WTC11 (cell line): ENCODE measurements at regions not wholly inside any gene's neighbourhood (a gene's known extent, or its start where the extent isn't known, plus 50 kb on each side); places are given as distances from the start of the nearest gene placed in this dataset.

Experiments used
- ATAC-seq: fragments of 200-7000 bp; cut with Tn5 transposase; 2 replicates; pipeline ENCODE4 v1.10.0; 2021; ENCODE audit warnings: mild to moderate bottlenecking, moderate library complexity
- CTCF ChIA-PET: fragments of 300-600 bp; sonication (Branson Sonifier 250); formaldehyde crosslinking; loops from one replicate; lab custom pipeline; 2021; ENCODE audit warnings: antibody characterized with exemption; lab: Charles Lee
- POLR2A ChIA-PET: fragments of 350-600 bp; sonication (Branson Sonifier 250); formaldehyde crosslinking; loops from one replicate; lab custom pipeline; 2021; ENCODE audit warnings: antibody characterized with exemption; lab: Charles Lee
- DNase-seq: peaks from one replicate; pipeline ENCODE4 v3.0.0; 2021; ENCODE audit warnings: low spot score
- H3K27ac Mint-ChIP-seq: 2 replicates; pipeline ENCODE4 v1.8.0; 2021; ENCODE audit warnings: mixed read lengths
- H3K27me3 Mint-ChIP-seq: 2 replicates; pipeline ENCODE4 v1.8.0; 2021; ENCODE audit warnings: low read depth, mild to moderate bottlenecking, moderate library complexity, mixed read lengths
- H3K36me3 Mint-ChIP-seq: 2 replicates; pipeline ENCODE4 v1.8.0; 2021; ENCODE audit warnings: mixed read lengths
- H3K4me1 Mint-ChIP-seq: 2 replicates; pipeline ENCODE4 v1.8.0; 2022; ENCODE audit warnings: mixed read lengths
- H3K4me3 Mint-ChIP-seq: 2 replicates; pipeline ENCODE4 v1.8.0; 2021; ENCODE audit warnings: mild to moderate bottlenecking, moderate library complexity, mixed read lengths
- H3K9me3 Mint-ChIP-seq: 2 replicates; pipeline ENCODE4 v1.8.0; 2021; ENCODE audit warnings: mixed read lengths
- ATF3 ChIP-seq: sonication (generic); formaldehyde crosslinking; conservative IDR thresholded peaks from 2 replicates; pipeline ENCODE4 v1.8.1; 2022; ENCODE audit warnings: mild to moderate bottlenecking, missing genetic modification reagents
- E2F1 ChIP-seq: sonication (generic); formaldehyde crosslinking; IDR thresholded peaks from 2 replicates; pipeline ENCODE4 v1.8.0; 2022; ENCODE audit warnings: mild to moderate bottlenecking, missing genetic modification reagents
- ESRRA ChIP-seq: sonication (generic); formaldehyde crosslinking; IDR thresholded peaks from 2 replicates; pipeline ENCODE4 v1.8.1; 2022; ENCODE audit warnings: mild to moderate bottlenecking, missing genetic modification reagents, borderline replicate concordance
- FOXP1 ChIP-seq: sonication (generic); formaldehyde crosslinking; IDR thresholded peaks from 2 replicates; pipeline ENCODE4 v1.8.0; 2022; ENCODE audit warnings: missing genetic modification reagents, mild to moderate bottlenecking, moderate library complexity, borderline replicate concordance
- GABPB1 ChIP-seq: sonication (generic); formaldehyde crosslinking; IDR thresholded peaks from 2 replicates; pipeline ENCODE4 v1.8.1; 2023; ENCODE audit warnings: mild to moderate bottlenecking, missing genetic modification reagents
- GTF2I ChIP-seq: fragments of 250-450 bp; sonication (Bioruptor Pico); conservative IDR thresholded peaks from 2 replicates; pipeline ENCODE4 v1.4.0; 2021; ENCODE audit warnings: mild to moderate bottlenecking
- HMGA2 ChIP-seq: fragments of 250-450 bp; sonication (Bioruptor Pico); IDR thresholded peaks from 2 replicates; pipeline ENCODE4 v1.4.0; 2021; ENCODE audit warnings: mild to moderate bottlenecking, moderate library complexity
- JUN ChIP-seq: sonication (generic); formaldehyde crosslinking; IDR thresholded peaks from 2 replicates; pipeline ENCODE4 v1.8.0; 2023; ENCODE audit warnings: mild to moderate bottlenecking, missing genetic modification reagents
- KAT7 ChIP-seq: sonication (generic); formaldehyde crosslinking; IDR thresholded peaks from 2 replicates; pipeline ENCODE4 v1.8.1; 2023; ENCODE audit warnings: missing genetic modification reagents, mild to moderate bottlenecking, borderline replicate concordance
- MXD4 ChIP-seq: fragments of 250-450 bp; sonication (Bioruptor Pico); IDR thresholded peaks from 2 replicates; pipeline ENCODE4 v1.8.0; 2021; ENCODE audit warnings: mild to moderate bottlenecking, moderate library complexity, borderline replicate concordance
- NFYB ChIP-seq: sonication (generic); formaldehyde crosslinking; conservative IDR thresholded peaks from 2 replicates; pipeline ENCODE4 v1.8.0; 2022; ENCODE audit warnings: low read depth, missing genetic modification reagents
- USF1 ChIP-seq: sonication (generic); formaldehyde crosslinking; IDR thresholded peaks from 2 replicates; pipeline ENCODE4 v1.8.0; 2022; ENCODE audit warnings: mild to moderate bottlenecking, missing genetic modification reagents
- ZBTB43 ChIP-seq: sonication (generic); formaldehyde crosslinking; IDR thresholded peaks from 2 replicates; pipeline ENCODE4 v1.8.1; 2023; ENCODE audit warnings: mild to moderate bottlenecking, missing genetic modification reagents
- ZMAT4 ChIP-seq: fragments of 250-450 bp; sonication (Bioruptor Pico); IDR thresholded peaks from 2 replicates; pipeline ENCODE4 v1.9.0; 2021; ENCODE audit warnings: mild to moderate bottlenecking
- ZNF121 ChIP-seq: sonication (generic); formaldehyde crosslinking; IDR thresholded peaks from 2 replicates; pipeline ENCODE4 v1.8.0; 2023; ENCODE audit warnings: missing genetic modification reagents
- ZNF219 ChIP-seq: sonication (generic); formaldehyde crosslinking; IDR thresholded peaks from 2 replicates; pipeline ENCODE4 v1.8.0; 2023; ENCODE audit warnings: missing genetic modification reagents, mild to moderate bottlenecking, borderline replicate concordance
- ZNF423 ChIP-seq: fragments of 250-450 bp; sonication (Bioruptor Pico); IDR thresholded peaks from 2 replicates; pipeline ENCODE4 v2.1.2; 2022; ENCODE audit warnings: mild to moderate bottlenecking, moderate library complexity
- TF ChIP-seq, protein P1 (sequence below): sonication (generic); formaldehyde crosslinking; IDR thresholded peaks from 2 replicates; pipeline ENCODE4 v1.8.1; 2022; ENCODE audit warnings: low read depth, missing genetic modification reagents, borderline replicate concordance
- TF ChIP-seq, protein P2 (sequence below): sonication (generic); formaldehyde crosslinking; IDR thresholded peaks from 2 replicates; pipeline ENCODE4 v1.8.1; 2022; ENCODE audit warnings: missing genetic modification reagents, borderline replicate concordance
- TF ChIP-seq, protein P3 (sequence below): fragments of 200-600 bp; IDR thresholded peaks from 2 replicates; pipeline ENCODE4 v1.8.0; 2022; ENCODE audit warnings: antibody characterized with exemption
- TF ChIP-seq, protein P4 (sequence below): fragments of 250-450 bp; sonication (Bioruptor Pico); IDR thresholded peaks from 2 replicates; pipeline ENCODE4 v1.9.0; 2021; ENCODE audit warnings: mild to moderate bottlenecking
- TF ChIP-seq, protein P5 (sequence below): sonication (generic); formaldehyde crosslinking; IDR thresholded peaks from 2 replicates; pipeline ENCODE4 v1.8.1; 2022; ENCODE audit warnings: mild to moderate bottlenecking, missing genetic modification reagents, moderate library complexity, borderline replicate concordance

GRCh38 chr9:126217797-126218196 lies 108.8 kb upstream of the MVB12B start (continued):
- TF ChIP-seq USF1 (CRISPR knock-in tag) (no peak), ZNF423 (CRISPR knock-in tag) (no peak), ZMAT4 (CRISPR knock-in tag) (no peak)
- TF ChIP-seq, protein P1, sequence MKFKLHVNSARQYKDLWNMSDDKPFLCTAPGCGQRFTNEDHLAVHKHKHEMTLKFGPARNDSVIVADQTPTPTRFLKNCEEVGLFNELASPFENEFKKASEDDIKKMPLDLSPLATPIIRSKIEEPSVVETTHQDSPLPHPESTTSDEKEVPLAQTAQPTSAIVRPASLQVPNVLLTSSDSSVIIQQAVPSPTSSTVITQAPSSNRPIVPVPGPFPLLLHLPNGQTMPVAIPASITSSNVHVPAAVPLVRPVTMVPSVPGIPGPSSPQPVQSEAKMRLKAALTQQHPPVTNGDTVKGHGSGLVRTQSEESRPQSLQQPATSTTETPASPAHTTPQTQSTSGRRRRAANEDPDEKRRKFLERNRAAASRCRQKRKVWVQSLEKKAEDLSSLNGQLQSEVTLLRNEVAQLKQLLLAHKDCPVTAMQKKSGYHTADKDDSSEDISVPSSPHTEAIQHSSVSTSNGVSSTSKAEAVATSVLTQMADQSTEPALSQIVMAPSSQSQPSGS, result no peak
- TF ChIP-seq, all 79 proteins: peak for 0

DNA sequence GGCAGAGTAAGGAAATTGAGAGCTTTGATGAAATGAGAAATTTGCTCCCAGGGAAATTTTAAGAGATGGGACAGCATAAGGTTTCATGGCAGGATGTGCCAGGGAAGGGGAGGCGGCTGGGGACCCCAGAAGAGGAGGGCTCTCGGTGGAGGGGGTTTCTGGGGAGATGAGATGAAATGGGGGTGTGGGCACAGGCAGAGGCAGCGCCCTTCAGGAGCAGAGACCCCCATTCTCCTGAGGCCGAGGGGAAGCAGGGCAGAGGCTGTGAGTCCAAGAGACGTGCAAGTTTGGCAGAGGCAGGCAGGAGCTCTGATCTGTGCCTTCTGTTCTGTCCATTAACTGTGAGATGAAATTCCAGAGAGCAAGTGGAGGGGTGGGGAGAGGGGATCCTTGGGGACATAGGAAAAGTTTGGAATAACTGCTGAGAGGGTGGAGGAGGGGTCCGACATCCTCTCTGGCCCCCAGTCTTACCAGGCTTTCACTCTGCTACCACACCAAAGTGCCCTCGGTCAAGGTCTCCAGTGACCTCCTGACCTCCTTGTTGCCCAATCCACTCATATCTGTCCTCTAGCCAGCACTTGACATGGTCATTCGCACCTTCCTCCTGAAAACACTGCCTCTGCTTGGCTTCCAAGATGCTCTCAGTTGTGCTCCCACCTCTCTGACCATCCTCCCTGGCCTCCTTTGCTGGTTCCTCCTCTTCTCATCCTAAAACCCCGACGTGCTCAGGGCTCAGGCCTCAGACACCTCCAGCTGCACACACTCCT lies 108.1 kb upstream of the MVB12B start:
- no peak for DNase-seq
- H3K9me3 Mint-ChIP-seq, result peaks cover 32% of the 10 kb centered on the region
- peaks cover 14% of the 10 kb centered on the region for H3K36me3 Mint-ChIP-seq
- H3K27ac Mint-ChIP-seq, result no peak overlapping the region
- H3K27me3 Mint-ChIP-seq, result peaks cover 22% of the 10 kb centered on the region
- TF ChIP-seq E2F1 (CRISPR knock-in tag) (no peak), MXD4 (no peak), ATF3 (CRISPR knock-in tag) (no peak), ESRRA (CRISPR knock-in tag) (no peak), KAT7 (CRISPR knock-in tag) (no peak), NFYB (CRISPR knock-in tag) (no peak), ZNF219 (CRISPR knock-in tag) (no peak), ZNF423 (CRISPR knock-in tag) (no peak), ZBTB43 (no peak), GABPB1 (no peak), ZNF121 (no peak), JUN (CRISPR knock-in tag) (no peak), HMGA2 (CRISPR knock-in tag) (no peak), GTF2I (CRISPR knock-in tag) (no peak), FOXP1 (CRISPR knock-in tag) (no peak)
- TF ChIP-seq, protein P2, sequence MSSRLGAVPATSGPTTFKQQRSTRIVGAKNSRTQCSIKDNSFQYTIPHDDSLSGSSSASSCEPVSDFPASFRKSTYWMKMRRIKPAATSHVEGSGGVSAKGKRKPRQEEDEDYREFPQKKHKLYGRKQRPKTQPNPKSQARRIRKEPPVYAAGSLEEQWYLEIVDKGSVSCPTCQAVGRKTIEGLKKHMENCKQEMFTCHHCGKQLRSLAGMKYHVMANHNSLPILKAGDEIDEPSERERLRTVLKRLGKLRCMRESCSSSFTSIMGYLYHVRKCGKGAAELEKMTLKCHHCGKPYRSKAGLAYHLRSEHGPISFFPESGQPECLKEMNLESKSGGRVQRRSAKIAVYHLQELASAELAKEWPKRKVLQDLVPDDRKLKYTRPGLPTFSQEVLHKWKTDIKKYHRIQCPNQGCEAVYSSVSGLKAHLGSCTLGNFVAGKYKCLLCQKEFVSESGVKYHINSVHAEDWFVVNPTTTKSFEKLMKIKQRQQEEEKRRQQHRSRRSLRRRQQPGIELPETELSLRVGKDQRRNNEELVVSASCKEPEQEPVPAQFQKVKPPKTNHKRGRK (CRISPR knock-in tag), result no peak
- TF ChIP-seq, protein P3, sequence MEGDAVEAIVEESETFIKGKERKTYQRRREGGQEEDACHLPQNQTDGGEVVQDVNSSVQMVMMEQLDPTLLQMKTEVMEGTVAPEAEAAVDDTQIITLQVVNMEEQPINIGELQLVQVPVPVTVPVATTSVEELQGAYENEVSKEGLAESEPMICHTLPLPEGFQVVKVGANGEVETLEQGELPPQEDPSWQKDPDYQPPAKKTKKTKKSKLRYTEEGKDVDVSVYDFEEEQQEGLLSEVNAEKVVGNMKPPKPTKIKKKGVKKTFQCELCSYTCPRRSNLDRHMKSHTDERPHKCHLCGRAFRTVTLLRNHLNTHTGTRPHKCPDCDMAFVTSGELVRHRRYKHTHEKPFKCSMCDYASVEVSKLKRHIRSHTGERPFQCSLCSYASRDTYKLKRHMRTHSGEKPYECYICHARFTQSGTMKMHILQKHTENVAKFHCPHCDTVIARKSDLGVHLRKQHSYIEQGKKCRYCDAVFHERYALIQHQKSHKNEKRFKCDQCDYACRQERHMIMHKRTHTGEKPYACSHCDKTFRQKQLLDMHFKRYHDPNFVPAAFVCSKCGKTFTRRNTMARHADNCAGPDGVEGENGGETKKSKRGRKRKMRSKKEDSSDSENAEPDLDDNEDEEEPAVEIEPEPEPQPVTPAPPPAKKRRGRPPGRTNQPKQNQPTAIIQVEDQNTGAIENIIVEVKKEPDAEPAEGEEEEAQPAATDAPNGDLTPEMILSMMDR, result no peak
- TF ChIP-seq, protein P4, sequence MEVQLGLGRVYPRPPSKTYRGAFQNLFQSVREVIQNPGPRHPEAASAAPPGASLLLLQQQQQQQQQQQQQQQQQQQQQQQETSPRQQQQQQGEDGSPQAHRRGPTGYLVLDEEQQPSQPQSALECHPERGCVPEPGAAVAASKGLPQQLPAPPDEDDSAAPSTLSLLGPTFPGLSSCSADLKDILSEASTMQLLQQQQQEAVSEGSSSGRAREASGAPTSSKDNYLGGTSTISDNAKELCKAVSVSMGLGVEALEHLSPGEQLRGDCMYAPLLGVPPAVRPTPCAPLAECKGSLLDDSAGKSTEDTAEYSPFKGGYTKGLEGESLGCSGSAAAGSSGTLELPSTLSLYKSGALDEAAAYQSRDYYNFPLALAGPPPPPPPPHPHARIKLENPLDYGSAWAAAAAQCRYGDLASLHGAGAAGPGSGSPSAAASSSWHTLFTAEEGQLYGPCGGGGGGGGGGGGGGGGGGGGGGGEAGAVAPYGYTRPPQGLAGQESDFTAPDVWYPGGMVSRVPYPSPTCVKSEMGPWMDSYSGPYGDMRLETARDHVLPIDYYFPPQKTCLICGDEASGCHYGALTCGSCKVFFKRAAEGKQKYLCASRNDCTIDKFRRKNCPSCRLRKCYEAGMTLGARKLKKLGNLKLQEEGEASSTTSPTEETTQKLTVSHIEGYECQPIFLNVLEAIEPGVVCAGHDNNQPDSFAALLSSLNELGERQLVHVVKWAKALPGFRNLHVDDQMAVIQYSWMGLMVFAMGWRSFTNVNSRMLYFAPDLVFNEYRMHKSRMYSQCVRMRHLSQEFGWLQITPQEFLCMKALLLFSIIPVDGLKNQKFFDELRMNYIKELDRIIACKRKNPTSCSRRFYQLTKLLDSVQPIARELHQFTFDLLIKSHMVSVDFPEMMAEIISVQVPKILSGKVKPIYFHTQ (CRISPR knock-in tag), result no peak
- TF ChIP-seq, protein P5, sequence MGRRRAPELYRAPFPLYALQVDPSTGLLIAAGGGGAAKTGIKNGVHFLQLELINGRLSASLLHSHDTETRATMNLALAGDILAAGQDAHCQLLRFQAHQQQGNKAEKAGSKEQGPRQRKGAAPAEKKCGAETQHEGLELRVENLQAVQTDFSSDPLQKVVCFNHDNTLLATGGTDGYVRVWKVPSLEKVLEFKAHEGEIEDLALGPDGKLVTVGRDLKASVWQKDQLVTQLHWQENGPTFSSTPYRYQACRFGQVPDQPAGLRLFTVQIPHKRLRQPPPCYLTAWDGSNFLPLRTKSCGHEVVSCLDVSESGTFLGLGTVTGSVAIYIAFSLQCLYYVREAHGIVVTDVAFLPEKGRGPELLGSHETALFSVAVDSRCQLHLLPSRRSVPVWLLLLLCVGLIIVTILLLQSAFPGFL (CRISPR knock-in tag), result no peak
- ATAC-seq, result no peak
- CTCF ChIA-PET, result no interaction called here
- POLR2A ChIA-PET, result no interaction called here
- H3K4me1 Mint-ChIP-seq, result peaks cover 11% of the 10 kb centered on the region
- H3K4me3 Mint-ChIP-seq, result no peak overlapping the region
